ENCODE measurements at regions not wholly inside any gene's neighbourhood (a gene's known extent, or its start where the extent isn't known, plus 50 kb on each side); places are given as distances from the start of the nearest gene placed in this dataset.

DNA sequence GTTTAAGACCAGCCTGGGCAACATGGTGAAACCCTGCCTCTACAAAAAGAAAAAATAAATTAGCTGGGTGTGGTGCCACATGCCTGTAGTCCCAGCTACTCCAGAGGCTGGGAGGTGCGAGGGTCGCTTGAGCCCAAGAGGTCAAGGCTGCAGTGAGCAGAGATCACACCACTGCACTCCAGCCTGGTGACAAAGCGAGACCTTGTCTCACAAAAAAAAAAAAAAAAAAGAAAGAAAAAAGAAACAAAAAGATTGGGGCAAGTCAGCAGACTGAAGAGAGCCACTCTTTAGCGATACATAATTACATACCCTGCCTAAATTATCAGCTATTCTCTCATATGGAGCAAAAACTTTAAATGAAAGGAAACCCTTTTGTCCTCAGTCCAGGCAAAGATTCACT lies 53.6 kb upstream of the MAP3K13 start:
- no peak for DNase-seq (ENCODE audit: low read depth, low spot score)
- no peak overlapping the region for H3K4me2 ChIP-seq (ENCODE audit: control insufficient read depth, extremely low read depth, insufficient read depth, low read depth, low read length)
- H3K27ac ChIP-seq (ENCODE audit: control insufficient read depth, insufficient read depth, low read length): no peak overlapping the region
- no peak for FAIRE-seq
- no peak overlapping the region for H3K9ac ChIP-seq (ENCODE audit: control insufficient read depth, extremely low read depth, insufficient read depth, low read length)
- dilution Hi-C loops (cut with MboI; ENCODE audit: extremely low pct_ligation_motif_present, low sequenced_read_pairs): no loop called here
- no peaks in the 10 kb centered on the region for H4K20me1 ChIP-seq (ENCODE audit: control insufficient read depth, extremely low read depth, insufficient read depth, low read length)
- H3K27me3 ChIP-seq (ENCODE audit: control insufficient read depth, extremely low read depth, insufficient read depth, low read length): no peaks in the 10 kb centered on the region
- TF ChIP-seq EZH2 (IDR thresholded peaks at IDR 0.05; ENCODE audit: low read length): no peak
- TF ChIP-seq, protein P1, sequence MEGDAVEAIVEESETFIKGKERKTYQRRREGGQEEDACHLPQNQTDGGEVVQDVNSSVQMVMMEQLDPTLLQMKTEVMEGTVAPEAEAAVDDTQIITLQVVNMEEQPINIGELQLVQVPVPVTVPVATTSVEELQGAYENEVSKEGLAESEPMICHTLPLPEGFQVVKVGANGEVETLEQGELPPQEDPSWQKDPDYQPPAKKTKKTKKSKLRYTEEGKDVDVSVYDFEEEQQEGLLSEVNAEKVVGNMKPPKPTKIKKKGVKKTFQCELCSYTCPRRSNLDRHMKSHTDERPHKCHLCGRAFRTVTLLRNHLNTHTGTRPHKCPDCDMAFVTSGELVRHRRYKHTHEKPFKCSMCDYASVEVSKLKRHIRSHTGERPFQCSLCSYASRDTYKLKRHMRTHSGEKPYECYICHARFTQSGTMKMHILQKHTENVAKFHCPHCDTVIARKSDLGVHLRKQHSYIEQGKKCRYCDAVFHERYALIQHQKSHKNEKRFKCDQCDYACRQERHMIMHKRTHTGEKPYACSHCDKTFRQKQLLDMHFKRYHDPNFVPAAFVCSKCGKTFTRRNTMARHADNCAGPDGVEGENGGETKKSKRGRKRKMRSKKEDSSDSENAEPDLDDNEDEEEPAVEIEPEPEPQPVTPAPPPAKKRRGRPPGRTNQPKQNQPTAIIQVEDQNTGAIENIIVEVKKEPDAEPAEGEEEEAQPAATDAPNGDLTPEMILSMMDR (optimal IDR thresholded peaks at IDR 0.05 in 1 of 3, IDR thresholded peaks at IDR 0.05 in 1 of 3, conservative IDR thresholded peaks at IDR 0.05 in 1 of 3; ENCODE audit: extremely low read depth in 1 of 3, insufficient read depth in 2 of 3, low read length in 3 of 3): no peak
- H3K36me3 ChIP-seq (ENCODE audit: control insufficient read depth in 2 of 2, extremely low read depth in 1 of 2, insufficient read depth in 2 of 2, low read length in 2 of 2): no peaks in the 10 kb centered on the region
- no peaks in the 10 kb centered on the region for H3K79me2 ChIP-seq (ENCODE audit: control insufficient read depth, insufficient read depth, low read length)
- no peak overlapping the region for H3K4me3 ChIP-seq (ENCODE audit: control insufficient read depth in 2 of 3, extremely low read depth in 1 of 3, insufficient read depth in 2 of 3, low read depth in 1 of 3, low read length in 3 of 3)
- H2AFZ ChIP-seq (ENCODE audit: control insufficient read depth, low read length): no peak overlapping the region
- no peaks in the 10 kb centered on the region for H3K9me3 ChIP-seq (ENCODE audit: control insufficient read depth, low read depth, low read length)
- no peaks in the 10 kb centered on the region for H3K4me1 ChIP-seq (ENCODE audit: control insufficient read depth, extremely low read depth, insufficient read depth, low read length)
- no peaks in the 10 kb centered on the region for H3K9me1 ChIP-seq (ENCODE audit: control insufficient read depth, extremely low read depth, insufficient read depth, low read length)

DNA sequence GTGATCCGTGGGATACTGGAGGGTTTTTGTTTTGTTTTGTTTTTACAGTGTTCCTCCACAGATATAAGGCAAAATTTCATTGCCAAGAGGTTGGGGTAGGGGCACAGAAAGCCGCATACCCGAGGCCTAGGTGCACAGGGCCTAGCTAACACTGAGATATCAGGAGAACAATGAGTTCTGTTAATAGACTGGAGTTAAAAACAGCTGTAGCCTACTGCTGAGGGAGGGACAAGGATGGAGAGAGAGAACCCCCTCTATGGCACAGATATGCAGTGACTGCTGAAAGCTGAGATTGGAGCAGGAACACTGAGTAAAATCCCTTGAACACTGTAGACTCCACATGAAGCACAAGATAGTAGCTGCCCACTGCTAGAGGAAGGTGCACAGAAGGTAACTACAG lies 53.1 kb upstream of the MAP3K13 start:
- Histone ChIP-seq H2AFZ (ENCODE audit: control insufficient read depth, low read length) (no peak overlapping the region), H3K27ac (ENCODE audit: control insufficient read depth, insufficient read depth, low read length) (no peak overlapping the region), H3K4me2 (ENCODE audit: control insufficient read depth, extremely low read depth, insufficient read depth, low read depth, low read length) (no peak overlapping the region), H4K20me1 (ENCODE audit: control insufficient read depth, extremely low read depth, insufficient read depth, low read length) (no peaks in the 10 kb centered on the region), H3K9me3 (ENCODE audit: control insufficient read depth, low read depth, low read length) (no peaks in the 10 kb centered on the region), H3K9me1 (ENCODE audit: control insufficient read depth, extremely low read depth, insufficient read depth, low read length) (no peaks in the 10 kb centered on the region), H3K36me3 (ENCODE audit: control insufficient read depth in 2 of 2, extremely low read depth in 1 of 2, insufficient read depth in 2 of 2, low read length in 2 of 2) (no peaks in the 10 kb centered on the region), H3K9ac (ENCODE audit: control insufficient read depth, extremely low read depth, insufficient read depth, low read length) (no peak overlapping the region), H3K79me2 (ENCODE audit: control insufficient read depth, insufficient read depth, low read length) (no peaks in the 10 kb centered on the region), H3K27me3 (ENCODE audit: control insufficient read depth, extremely low read depth, insufficient read depth, low read length) (no peaks in the 10 kb centered on the region), H3K4me1 (ENCODE audit: control insufficient read depth, extremely low read depth, insufficient read depth, low read length) (no peaks in the 10 kb centered on the region), H3K4me3 (ENCODE audit: control insufficient read depth in 2 of 3, extremely low read depth in 1 of 3, insufficient read depth in 2 of 3, low read depth in 1 of 3, low read length in 3 of 3) (no peak overlapping the region)
- no peak for FAIRE-seq
- DNase-seq (ENCODE audit: low read depth, low spot score): no peak
- dilution Hi-C loops (cut with MboI; ENCODE audit: extremely low pct_ligation_motif_present, low sequenced_read_pairs): no loop called here
- TF ChIP-seq EZH2 (IDR thresholded peaks at IDR 0.05; ENCODE audit: low read length): no peak
- TF ChIP-seq, protein P1 (optimal IDR thresholded peaks at IDR 0.05 in 1 of 3, IDR thresholded peaks at IDR 0.05 in 1 of 3, conservative IDR thresholded peaks at IDR 0.05 in 1 of 3; ENCODE audit: extremely low read depth in 1 of 3, insufficient read depth in 2 of 3, low read length in 3 of 3): no peak
